ENCODE measurements at regions not wholly inside any gene's neighbourhood (a gene's known extent, or its start where the extent isn't known, plus 50 kb on each side); places are given as distances from the start of the nearest gene placed in this dataset.

- no peak for FAIRE-seq
Measured at GRCh38 chr7:110071192-110071591, 1019.7 kb upstream of the LRRN3 start.

GRCh38 chr7:110075450-110075849, 1015.5 kb upstream of the LRRN3 start:
- DNase-seq (ENCODE audit: low spot score in 2 of 2) (no peak), FAIRE-seq (no peak)

More at GRCh38 chr7:110071192-110071591, 1019.7 kb upstream of the LRRN3 start:
- DNase-seq (ENCODE audit: low spot score in 2 of 2) = no peak

GRCh38 chr7:110076194-110076593, 1014.7 kb upstream of the LRRN3 start:
- FAIRE-seq (no peak), DNase-seq (ENCODE audit: low spot score in 2 of 2) (no peak)

- DNase-seq (ENCODE audit: low spot score in 2 of 2) (no peak), FAIRE-seq (no peak)
Measured at GRCh38 chr7:110084181-110084807, 1006.6 kb upstream of the LRRN3 start.

GRCh38 chr7:110090110-110090820, 1000.7 kb upstream of the LRRN3 start:
- FAIRE-seq = no peak
- DNase-seq (ENCODE audit: low spot score in 2 of 2) = no peak

GRCh38 chr7:110095372-110096052, 995.4 kb upstream of the LRRN3 start:
- DNase-seq (ENCODE audit: low spot score in 2 of 2) (no peak), FAIRE-seq (no peak)

GRCh38 chr7:110104243-110104642, 986.7 kb upstream of the LRRN3 start:
- FAIRE-seq (no peak), DNase-seq (ENCODE audit: low spot score in 2 of 2) (no peak)

GRCh38 chr7:110105307-110105706, 985.6 kb upstream of the LRRN3 start:
- DNase-seq (ENCODE audit: low spot score in 2 of 2) = no peak
- FAIRE-seq = no peak

GRCh38 chr7:110105840-110106239, 985.1 kb upstream of the LRRN3 start:
- no peak for FAIRE-seq
- no peak for DNase-seq (ENCODE audit: low spot score in 2 of 2)

GRCh38 chr7:110119883-110120581, 970.9 kb upstream of the LRRN3 start:
- DNase-seq (ENCODE audit: low spot score in 2 of 2) (no peak), FAIRE-seq (no peak)

GRCh38 chr7:110129159-110129558, 961.8 kb upstream of the LRRN3 start:
- no peak for FAIRE-seq
- no peak for DNase-seq (ENCODE audit: low spot score in 2 of 2)

GRCh38 chr7:110130669-110131068, 960.3 kb upstream of the LRRN3 start:
- DNase-seq (ENCODE audit: low spot score in 2 of 2) (no peak), FAIRE-seq (no peak)

GRCh38 chr7:110131344-110131743, 959.6 kb upstream of the LRRN3 start:
- DNase-seq (ENCODE audit: low spot score in 2 of 2) = no peak
- no peak for FAIRE-seq

- no peak for FAIRE-seq
- no peak for DNase-seq (ENCODE audit: low spot score in 2 of 2)
Measured at GRCh38 chr7:110139056-110139455, 951.9 kb upstream of the LRRN3 start.

- FAIRE-seq = no peak
- no peak for DNase-seq (ENCODE audit: low spot score in 2 of 2)
Measured at GRCh38 chr7:110142939-110143526, 947.9 kb upstream of the LRRN3 start.

- no peak for DNase-seq (ENCODE audit: low spot score in 2 of 2)
- no peak for FAIRE-seq
Measured at GRCh38 chr7:110144599-110144998, 946.3 kb upstream of the LRRN3 start.

- DNase-seq (ENCODE audit: low spot score in 2 of 2) = no peak
- FAIRE-seq = no peak
Measured at GRCh38 chr7:110148054-110148453, 942.9 kb upstream of the LRRN3 start.

GRCh38 chr7:110153222-110153621, 937.7 kb upstream of the LRRN3 start:
- FAIRE-seq (no peak), DNase-seq (ENCODE audit: low spot score in 2 of 2) (no peak)

GRCh38 chr7:110156511-110156910, 934.4 kb upstream of the LRRN3 start:
- FAIRE-seq (no peak), DNase-seq (ENCODE audit: low spot score in 2 of 2) (no peak)

GRCh38 chr7:110157631-110158362, 933.1 kb upstream of the LRRN3 start:
- DNase-seq (ENCODE audit: low spot score in 2 of 2) (no peak), FAIRE-seq (no peak)
